ENCODE measurements at regions not wholly inside any gene's neighbourhood (a gene's known extent, or its start where the extent isn't known, plus 50 kb on each side); places are given as distances from the start of the nearest gene placed in this dataset.

DNA sequence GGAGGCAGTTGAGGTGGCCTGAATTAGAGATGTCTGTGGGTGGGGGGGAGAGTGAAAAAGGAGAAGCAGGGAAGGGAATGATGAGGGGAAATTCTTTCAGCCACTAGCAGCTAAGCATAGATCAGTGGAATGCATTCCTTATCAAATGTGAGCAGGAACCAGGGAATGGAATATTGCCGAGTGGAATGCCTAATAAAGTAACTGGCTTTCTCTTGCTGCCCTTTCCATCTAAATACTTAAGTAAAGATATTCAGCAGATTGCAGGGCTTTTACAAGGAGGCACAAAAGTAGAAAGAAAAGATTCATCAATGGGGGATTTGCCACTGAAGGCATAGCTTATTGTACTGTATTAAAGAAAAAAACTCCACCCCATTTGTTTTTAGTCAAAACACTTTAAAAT, 263.0 kb upstream of the RPS6KA3 start:
- H3K9me3 ChIP-seq: no peaks in the 10 kb centered on the region
- WGBS, 5 donors: 35 to 61% (median 50%) methylated on average over 1 of the region's 1 CpG
- no peak overlapping the region for H3K4me3 ChIP-seq
- peaks cover 0 to 20% (median 12%) of the 10 kb centered on the region in 7 donors for H3K27me3 ChIP-seq (replicated peaks in 1 of 7)
- peaks cover 0 to 4% (median 0%) of the 10 kb centered on the region in 6 donors for H3K4me1 ChIP-seq
- DNase-seq: no peak
- no peaks in the 10 kb centered on the region for H3K36me3 ChIP-seq
- intact Hi-C loops (cut with DNase I; ENCODE audit: low total_unique reads): loop anchor here (10.0 kb wide), 2 partner anchors 945 to 1215 kb away; no protein-coding TSS in a partner anchor
- H3K27ac ChIP-seq: no peak overlapping the region
- TF ChIP-seq POLR2A (IDR thresholded peaks at IDR 0.05) (no peak), POLR2AphosphoS5 (IDR thresholded peaks at IDR 0.05) (no peak)
- TF ChIP-seq, protein P1, sequence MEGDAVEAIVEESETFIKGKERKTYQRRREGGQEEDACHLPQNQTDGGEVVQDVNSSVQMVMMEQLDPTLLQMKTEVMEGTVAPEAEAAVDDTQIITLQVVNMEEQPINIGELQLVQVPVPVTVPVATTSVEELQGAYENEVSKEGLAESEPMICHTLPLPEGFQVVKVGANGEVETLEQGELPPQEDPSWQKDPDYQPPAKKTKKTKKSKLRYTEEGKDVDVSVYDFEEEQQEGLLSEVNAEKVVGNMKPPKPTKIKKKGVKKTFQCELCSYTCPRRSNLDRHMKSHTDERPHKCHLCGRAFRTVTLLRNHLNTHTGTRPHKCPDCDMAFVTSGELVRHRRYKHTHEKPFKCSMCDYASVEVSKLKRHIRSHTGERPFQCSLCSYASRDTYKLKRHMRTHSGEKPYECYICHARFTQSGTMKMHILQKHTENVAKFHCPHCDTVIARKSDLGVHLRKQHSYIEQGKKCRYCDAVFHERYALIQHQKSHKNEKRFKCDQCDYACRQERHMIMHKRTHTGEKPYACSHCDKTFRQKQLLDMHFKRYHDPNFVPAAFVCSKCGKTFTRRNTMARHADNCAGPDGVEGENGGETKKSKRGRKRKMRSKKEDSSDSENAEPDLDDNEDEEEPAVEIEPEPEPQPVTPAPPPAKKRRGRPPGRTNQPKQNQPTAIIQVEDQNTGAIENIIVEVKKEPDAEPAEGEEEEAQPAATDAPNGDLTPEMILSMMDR (IDR thresholded peaks at IDR 0.05 in 8 of 11, conservative IDR thresholded peaks at IDR 0.05 in 3 of 11): no peak

DNA sequence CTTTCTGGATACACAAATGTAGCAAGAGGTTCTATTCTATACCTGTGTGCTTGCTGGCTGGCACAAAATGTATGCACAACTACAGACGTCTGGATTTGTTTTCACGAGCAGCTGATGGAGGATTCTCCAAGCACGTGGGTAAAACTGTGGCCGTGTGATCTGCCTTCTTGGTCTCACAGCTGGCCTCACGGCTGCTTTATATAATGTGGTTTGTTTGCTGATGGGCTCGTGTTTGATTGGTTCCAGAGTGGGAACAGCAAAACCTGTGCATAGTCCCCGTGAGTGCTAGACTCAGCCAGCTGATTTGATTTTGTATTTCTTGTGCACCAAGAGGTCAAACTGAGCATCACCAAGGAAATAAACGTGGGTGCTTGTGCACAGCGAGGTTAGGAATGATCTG, 262.6 kb upstream of the RPS6KA3 start:
- no peaks in the 10 kb centered on the region for H3K9me3 ChIP-seq
- peaks cover 0 to 4% (median 0%) of the 10 kb centered on the region in 6 donors for H3K4me1 ChIP-seq
- intact Hi-C loops (cut with DNase I; ENCODE audit: low total_unique reads): loop anchor here (10.0 kb wide), 1 partner anchor 1216 kb away; no protein-coding TSS in a partner anchor
- H3K27me3 ChIP-seq (replicated peaks in 1 of 7): peaks cover 0 to 20% (median 12%) of the 10 kb centered on the region in 7 donors
- H3K36me3 ChIP-seq: no peaks in the 10 kb centered on the region
- no peak for TF ChIP-seq POLR2A (IDR thresholded peaks at IDR 0.05)
- TF ChIP-seq, protein P1 (IDR thresholded peaks at IDR 0.05 in 8 of 11, conservative IDR thresholded peaks at IDR 0.05 in 3 of 11): no peak
- no peak for TF ChIP-seq POLR2AphosphoS5 (IDR thresholded peaks at IDR 0.05)
- 30 to 59% (median 36%) methylated on average over 4 to 9 of the region's 9 CpGs for WGBS, 5 donors
- H3K27ac ChIP-seq: no peak overlapping the region
- no peak overlapping the region for H3K4me3 ChIP-seq
- no peak for DNase-seq

DNA sequence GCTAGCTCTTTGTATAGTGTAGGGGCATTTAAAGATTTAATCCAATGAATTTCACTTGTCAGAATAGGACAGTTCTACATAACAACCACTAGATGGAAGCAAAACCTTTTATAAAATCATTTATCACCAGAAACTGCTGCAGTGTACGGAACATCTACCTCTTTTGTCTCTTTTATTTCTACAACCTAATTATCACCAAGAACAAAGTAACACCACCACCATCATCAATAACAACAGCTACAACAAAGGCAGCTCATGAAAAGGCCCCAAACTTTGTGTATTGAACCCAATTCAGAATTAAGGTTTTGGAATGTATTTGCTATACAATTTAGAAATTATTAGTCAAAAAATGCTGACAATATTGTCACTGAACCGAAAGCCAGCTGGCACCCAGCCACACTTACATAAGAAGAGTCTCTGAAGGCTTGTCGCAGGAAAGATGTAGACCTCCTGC, 260.9 kb upstream of the RPS6KA3 start:
- intact Hi-C loops (cut with DNase I; ENCODE audit: low total_unique reads): loop anchor here (10.0 kb wide), 1 partner anchor 1217 kb away; no protein-coding TSS in a partner anchor
- Histone ChIP-seq H3K9me3 (no peaks in the 10 kb centered on the region), H3K4me3 (no peak overlapping the region), H3K4me1 (peaks cover 0 to 4% (median 0%) of the 10 kb centered on the region in 6 donors), H3K27ac (no peak overlapping the region), H3K27me3 (replicated peaks in 1 of 7) (peaks cover 0 to 20% (median 12%) of the 10 kb centered on the region in 7 donors), H3K36me3 (no peaks in the 10 kb centered on the region)
- WGBS, 5 donors: 7 to 15% (median 11%) methylated on average over 3 of the region's 3 CpGs
- DNase-seq: no peak
- no peak for TF ChIP-seq POLR2A (IDR thresholded peaks at IDR 0.05)
- TF ChIP-seq, protein P1 (IDR thresholded peaks at IDR 0.05 in 8 of 11, conservative IDR thresholded peaks at IDR 0.05 in 3 of 11): peak; percentile 8 to 67 (median 56)

DNA sequence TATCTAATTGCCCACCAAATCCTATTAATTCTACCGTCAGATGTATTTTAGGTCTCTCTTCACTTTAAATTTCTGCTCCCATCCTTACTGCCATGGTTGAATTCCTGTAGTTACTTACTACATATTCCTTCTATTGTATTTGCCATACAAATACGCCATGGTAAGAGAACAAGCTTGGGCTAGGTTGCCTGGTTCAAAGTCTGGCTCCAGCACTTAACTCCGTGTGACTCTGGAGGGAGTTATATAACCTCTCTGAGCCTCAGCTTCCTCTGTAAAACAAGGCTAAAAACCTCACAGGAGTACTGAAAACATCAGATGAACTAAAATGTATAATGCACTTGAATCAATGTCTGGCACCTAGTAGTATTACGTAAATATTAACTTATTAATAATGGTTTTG, 260.3 kb upstream of the RPS6KA3 start:
- WGBS, 5 donors: 51 to 63% (median 56%) methylated on average over 4 of the region's 4 CpGs
- H3K4me1 ChIP-seq: peaks cover 0 to 4% (median 0%) of the 10 kb centered on the region in 6 donors
- no peak overlapping the region for H3K27ac ChIP-seq
- H3K27me3 ChIP-seq (replicated peaks in 1 of 7): peaks cover 0 to 20% (median 12%) of the 10 kb centered on the region in 7 donors
- no peaks in the 10 kb centered on the region for H3K9me3 ChIP-seq
- no peaks in the 10 kb centered on the region for H3K36me3 ChIP-seq
- no peak overlapping the region for H3K4me3 ChIP-seq
- no peak for TF ChIP-seq POLR2A (IDR thresholded peaks at IDR 0.05)
- TF ChIP-seq, protein P1 (IDR thresholded peaks at IDR 0.05 in 8 of 11, conservative IDR thresholded peaks at IDR 0.05 in 3 of 11): no peak
- TF ChIP-seq POLR2AphosphoS5 (IDR thresholded peaks at IDR 0.05): no peak
- intact Hi-C loops (cut with DNase I; ENCODE audit: low total_unique reads): loop anchor here (10.0 kb wide), 1 partner anchor 1218 kb away; no protein-coding TSS in a partner anchor
- DNase-seq: no peak

Measured in spleen (tissue), 11 donors.